H1 (cell line): ENCODE measurements at regions not wholly inside any gene's neighbourhood (a gene's known extent, or its start where the extent isn't known, plus 50 kb on each side); places are given as distances from the start of the nearest gene placed in this dataset.

ENCODE experiments used
- CTCF ChIA-PET: fragments of 300-600 bp; sonication (Branson Sonifier 250); formaldehyde crosslinking; loops from one replicate; lab custom pipeline; 2021; ENCODE audit not compliant: partially characterized antibody; lab: Charles Lee
- POLR2A ChIA-PET: fragments of 300-600 bp; sonication (Branson Sonifier 250); formaldehyde crosslinking; loops from one replicate; lab custom pipeline; 2021; ENCODE audit warnings: inconsistent platforms; ENCODE audit not compliant: partially characterized antibody; lab: Charles Lee
- DNase-seq, 2 experiments: peaks; one replicate each; pipeline versions ENCODE4 v3.0.0 to v3.0.0-alpha.2; 2010 to 2022; ENCODE audit warnings: low spot score in 2 of 2, low read depth in 1 of 2, mixed read lengths in 1 of 2
- FAIRE-seq: peaks from 2 replicates; lab custom pipeline; 2011; peaks lifted over from hg19 to GRCh38; lab: Jason Lieb, UNC
- H2AFZ ChIP-seq: 2 replicates; pipeline ENCODE4 v1.8.1; 2012; ENCODE audit warnings: low read length, inconsistent platforms
- H2AK5ac ChIP-seq: 2 replicates; pipeline ENCODE4 v1.6.1; 2013; ENCODE audit warnings: low read depth, low read length
- H2BK120ac ChIP-seq: replicated peaks from 2 replicates; pipeline ENCODE3; 2013; ENCODE audit warnings: low read depth, low read length, inconsistent platforms
- H2BK12ac ChIP-seq: 2 replicates; pipeline ENCODE4 v1.6.1; 2013; ENCODE audit warnings: low read depth, low read length
- H2BK15ac ChIP-seq: 2 replicates; pipeline ENCODE4 v1.6.1; 2013; ENCODE audit warnings: low read length
- H2BK20ac ChIP-seq: 2 replicates; pipeline ENCODE4 v1.6.1; 2013; ENCODE audit warnings: low read length
- H2BK5ac ChIP-seq: 2 replicates; pipeline ENCODE4 v1.6.1; 2013; ENCODE audit warnings: low read depth, low read length
- H3K14ac ChIP-seq: 2 replicates; pipeline ENCODE4 v1.6.1; 2013; ENCODE audit warnings: inconsistent platforms; ENCODE audit not compliant: insufficient read length
- H3K18ac ChIP-seq: 2 replicates; pipeline ENCODE4 v1.6.1; 2013; ENCODE audit warnings: low read length; ENCODE audit errors: extremely low read depth
- H3K23ac ChIP-seq: 2 replicates; pipeline ENCODE4 v1.6.1; 2013; ENCODE audit warnings: inconsistent platforms; ENCODE audit not compliant: insufficient read length
- H3K23me2 ChIP-seq: 2 replicates; pipeline ENCODE4 v1.6.1; 2013; ENCODE audit warnings: low read depth, low read length
- H3K27ac ChIP-seq: 2 replicates; pipeline ENCODE4 v1.6.1; 2011; ENCODE audit warnings: low read depth, low read length, inconsistent platforms
- H3K27me3 ChIP-seq, 4 experiments: replicated peaks in 1 of 4; 1 replicate in 1 of 4; 2 replicates in 3 of 4; pipeline versions ENCODE4 v1.6.1 to v1.8.1; 2011 to 2013; ENCODE audit warnings: low read length in 3 of 4, mild to moderate bottlenecking in 3 of 4, inconsistent platforms in 2 of 4, mixed read lengths in 2 of 4, moderate library complexity in 1 of 4; ENCODE audit not compliant: control insufficient read depth in 3 of 4, insufficient read depth in 3 of 4; ENCODE audit errors: extremely low read depth in 1 of 4
- H3K36me3 ChIP-seq, 4 experiments: 2 replicates each; pipeline versions ENCODE4 v1.6.1 to v1.8.1; 2011 to 2013; ENCODE audit warnings: mild to moderate bottlenecking in 4 of 4, low read length in 3 of 4, moderate library complexity in 2 of 4, control low read depth in 1 of 4, inconsistent platforms in 1 of 4; ENCODE audit not compliant: insufficient read depth in 4 of 4, control insufficient read depth in 2 of 4
- H3K4ac ChIP-seq: replicated peaks from 2 replicates; pipeline ENCODE3; 2013; ENCODE audit warnings: low read length, low read depth, mixed read lengths, inconsistent platforms; ENCODE audit not compliant: insufficient read length
- H3K4me1 ChIP-seq, 4 experiments: replicated peaks in 1 of 4; 1 replicate in 1 of 4; 2 replicates in 3 of 4; pipeline versions ENCODE4 v1.6.1 to v1.8.1; 2011 to 2013; ENCODE audit warnings: low read length in 3 of 4, inconsistent platforms in 2 of 4, mixed read lengths in 1 of 4; ENCODE audit not compliant: insufficient read depth in 4 of 4, control insufficient read depth in 3 of 4
- H3K4me2 ChIP-seq, 2 experiments: 2 replicates each; pipeline versions ENCODE4 v1.6.1 to v1.8.1; 2011 to 2013; ENCODE audit warnings: low read depth in 2 of 2, low read length in 2 of 2, control low read depth in 1 of 2, inconsistent platforms in 1 of 2, mild to moderate bottlenecking in 1 of 2; ENCODE audit not compliant: insufficient read depth in 1 of 2
- H3K4me3 ChIP-seq, 4 experiments: fragments of 200-600, 300-600 bp in 1 of 4; sonication (generic), shearing (Covaris generic), sonication (Bioruptor Twin) in 1 of 4; 2 replicates each; pipeline versions ENCODE4 v1.5.1 to v1.8.1; 2011 to 2016; ENCODE audit warnings: low read length in 4 of 4, low read depth in 3 of 4, control low read depth in 2 of 4, inconsistent platforms in 2 of 4, mild to moderate bottlenecking in 2 of 4, mixed read lengths in 1 of 4, moderate library complexity in 1 of 4; ENCODE audit not compliant: insufficient read depth in 2 of 4; ENCODE audit errors: extremely low read depth in 1 of 4
- H3K56ac ChIP-seq: replicated peaks from 2 replicates; pipeline ENCODE3; 2013; ENCODE audit warnings: low read depth, mild to moderate bottlenecking, mixed read lengths, low read length, inconsistent platforms; ENCODE audit not compliant: insufficient read length
- H3K79me1 ChIP-seq: 2 replicates; pipeline ENCODE4 v1.6.1; 2013; ENCODE audit warnings: low read depth, low read length, control low read depth
- H3K79me2 ChIP-seq, 2 experiments: 2 replicates each; pipeline versions ENCODE4 v1.6.1 to v1.8.1; 2012 to 2013; ENCODE audit warnings: low read length in 2 of 2, mild to moderate bottlenecking in 2 of 2, inconsistent platforms in 1 of 2; ENCODE audit not compliant: insufficient read depth in 2 of 2, control insufficient read depth in 1 of 2
- H3K9ac ChIP-seq, 4 experiments: replicated peaks in 1 of 4; 1 replicate in 1 of 4; 2 replicates in 3 of 4; pipeline versions ENCODE4 v1.6.1 to v1.8.1; 2011 to 2013; ENCODE audit warnings: low read depth in 3 of 4, low read length in 3 of 4, control low read depth in 2 of 4, mild to moderate bottlenecking in 2 of 4, moderate library complexity in 2 of 4, inconsistent platforms in 1 of 4; ENCODE audit errors: extremely low read depth in 1 of 4
- H3K9me3 ChIP-seq, 2 experiments: 2 replicates each; pipeline versions ENCODE4 v1.6.1 to v1.8.1; 2012 to 2013; ENCODE audit warnings: mild to moderate bottlenecking in 2 of 2, moderate library complexity in 2 of 2, control low read depth in 1 of 2, inconsistent platforms in 1 of 2, low read depth in 1 of 2, low read length in 1 of 2, mixed read lengths in 1 of 2; ENCODE audit not compliant: insufficient read depth in 2 of 2
- H4K20me1 ChIP-seq, 2 experiments: replicated peaks in 1 of 2; 2 replicates each; pipeline versions ENCODE3 to v1.8.1; 2011 to 2013; ENCODE audit warnings: inconsistent platforms in 2 of 2, low read length in 2 of 2, mild to moderate bottlenecking in 1 of 2; ENCODE audit not compliant: insufficient read depth in 2 of 2, control insufficient read depth in 1 of 2
- H4K5ac ChIP-seq: 2 replicates; pipeline ENCODE4 v1.6.1; 2013; ENCODE audit warnings: low read length, low read depth, mixed read lengths, inconsistent platforms; ENCODE audit not compliant: insufficient read length
- H4K8ac ChIP-seq: 2 replicates; pipeline ENCODE4 v1.8.0; 2013; ENCODE audit warnings: mild to moderate bottlenecking, moderate library complexity, low read length, inconsistent platforms; ENCODE audit not compliant: insufficient read depth; ENCODE audit errors: extremely low read depth
- H4K91ac ChIP-seq: replicated peaks from 2 replicates; pipeline ENCODE3; 2013; ENCODE audit warnings: low read length, mixed read lengths, inconsistent platforms; ENCODE audit not compliant: insufficient read length
- CREB1 ChIP-seq: IDR thresholded peaks from 2 replicates; pipeline ENCODE4 v1.6.1; 2012; ENCODE audit warnings: inconsistent platforms
- MAFK ChIP-seq: IDR thresholded peaks from 2 replicates; pipeline ENCODE4 v1.6.1; 2012; ENCODE audit warnings: low read depth, mild to moderate bottlenecking, improper control_type of control experiment, low read length
- SP2 ChIP-seq: IDR thresholded peaks from 2 replicates; pipeline ENCODE4 v1.6.1; 2012; ENCODE audit warnings: mild to moderate bottlenecking, low read length, inconsistent platforms
- SUZ12 ChIP-seq: fragments of 200-600 bp; sonication (generic); IDR thresholded peaks from 2 replicates; pipeline ENCODE4 v1.6.1; 2012; ENCODE audit warnings: mild to moderate bottlenecking, inconsistent platforms, low read length, moderate library complexity, mixed read lengths
- WGBS, 2 experiments: shearing (Covaris generic) in 1 of 2; methylation state at CpG; one replicate each; pipeline versions ENCODE4 v1.1.6 to v1.1.7; 2013 to 2015; ENCODE audit warnings: low lambda C conversion rate in 2 of 2, mixed read lengths in 2 of 2, inconsistent platforms in 1 of 2, low coverage in 1 of 2, missing lambda C conversion rate in 1 of 2; ENCODE audit not compliant: insufficient replicate concordance in 2 of 2, insufficient coverage in 1 of 2, insufficient read length in 1 of 2; ENCODE audit errors: extremely low coverage in 1 of 2, missing lambda C conversion rate in 1 of 2; 5-methylcytosine and 5-hydroxymethylcytosine counted together

GRCh38 chr13:91132786-91133185 is 214.7 kb upstream of the MIR17HG start:
- DNase-seq (no peak), FAIRE-seq (no peak)
- H3K27ac ChIP-seq, result no peak overlapping the region
- no peaks in the 10 kb centered on the region for H3K36me3 ChIP-seq
- no peak overlapping the region for H3K4ac ChIP-seq
- no peaks in the 10 kb centered on the region for H3K79me1 ChIP-seq
- no peak overlapping the region for H4K5ac ChIP-seq
- H3K9ac ChIP-seq, result no peak overlapping the region
- WGBS, 2 experiments, result 92% methylated on average over 7 of the region's 7 CpGs; no CpG with 5 or more reads in 1 of the 2 experiments
- H2BK20ac ChIP-seq, result no peak overlapping the region
- no peak overlapping the region for H3K56ac ChIP-seq
- no peak overlapping the region for H4K91ac ChIP-seq
- H3K23ac ChIP-seq, result no peak overlapping the region
- H2BK15ac ChIP-seq, result no peak overlapping the region
- TF ChIP-seq MAFK, result no peak
- no peak for TF ChIP-seq CREB1
- no peak for TF ChIP-seq SP2
- no peak for TF ChIP-seq SUZ12
- no peaks in the 10 kb centered on the region for H3K79me2 ChIP-seq
- no peak overlapping the region for H2BK12ac ChIP-seq
- H3K14ac ChIP-seq, result no peak overlapping the region
- H3K4me3 ChIP-seq, result no peak overlapping the region
- no peak overlapping the region for H2BK5ac ChIP-seq
- no peaks in the 10 kb centered on the region for H3K27me3 ChIP-seq
- peaks cover 0 to 2% (median 0%) of the 10 kb centered on the region in 4 experiments; a peak in 1 of 7 replicates for H3K4me1 ChIP-seq
- no peak overlapping the region for H2AFZ ChIP-seq
- ChIA-PET POLR2A (no interaction called here), CTCF (no interaction called here)
- no peak overlapping the region for H2AK5ac ChIP-seq
- H4K8ac ChIP-seq, result no peak overlapping the region
- no peak overlapping the region for H2BK120ac ChIP-seq
- no peaks in the 10 kb centered on the region for H4K20me1 ChIP-seq
- H3K23me2 ChIP-seq, result no peaks in the 10 kb centered on the region
- H3K18ac ChIP-seq, result no peak overlapping the region
- no peaks in the 10 kb centered on the region for H3K9me3 ChIP-seq
- no peak overlapping the region for H3K4me2 ChIP-seq
